ENCODE measurements at regions not wholly inside any gene's neighbourhood (a gene's known extent, or its start where the extent isn't known, plus 50 kb on each side); places are given as distances from the start of the nearest gene placed in this dataset.
"Not testable (repeated sequence)": the region's sequence is repeated elsewhere in the genome, so short reads cannot be mapped to it uniquely, and the experiment has no call there.

GRCh38 chr3:25844891-25845290 is 55.0 kb downstream of the OXSM start:
- DNase-seq: no peak

- DNase-seq: no peak
Measured at GRCh38 chr3:25846282-25846681, 56.4 kb downstream of the OXSM start.

GRCh38 chr3:25849091-25849490 is 59.2 kb downstream of the OXSM start:
- no peak for DNase-seq

GRCh38 chr3:25849641-25850385 is 59.9 kb downstream of the OXSM start:
- no peak for DNase-seq

GRCh38 chr3:25851693-25852259 is 61.9 kb downstream of the OXSM start:
- DNase-seq: not testable (repeated sequence)

- no peak for DNase-seq
Measured at GRCh38 chr3:25854214-25854613, 64.3 kb downstream of the OXSM start.

- no peak for DNase-seq
Measured at GRCh38 chr3:25854635-25855034, 64.7 kb downstream of the OXSM start.

GRCh38 chr3:25855266-25855784 is 65.4 kb downstream of the OXSM start:
- no peak for DNase-seq

GRCh38 chr3:25856902-25857518 is 67.1 kb downstream of the OXSM start:
- no peak for DNase-seq

GRCh38 chr3:25861566-25861965 is 71.7 kb downstream of the OXSM start:
- no peak for DNase-seq

GRCh38 chr3:25863011-25863415 is 73.1 kb downstream of the OXSM start:
- DNase-seq: no peak

- DNase-seq: no peak
Measured at GRCh38 chr3:25863416-25863959, 73.6 kb downstream of the OXSM start.

- no peak for DNase-seq
Measured at GRCh38 chr3:25870452-25870851, 80.6 kb downstream of the OXSM start.

GRCh38 chr3:25872200-25872877 is 82.4 kb downstream of the OXSM start:
- no peak for DNase-seq

- no peak for DNase-seq
Measured at GRCh38 chr3:25883492-25883891, 93.6 kb downstream of the OXSM start.

- no peak for DNase-seq
Measured at GRCh38 chr3:25884981-25885380, 95.1 kb downstream of the OXSM start.

- DNase-seq: no peak
Measured at GRCh38 chr3:25885544-25885943, 95.7 kb downstream of the OXSM start.

GRCh38 chr3:25887907-25888306 is 98.0 kb downstream of the OXSM start:
- no peak for DNase-seq

- no peak for DNase-seq
Measured at GRCh38 chr3:25888892-25889524, 99.1 kb downstream of the OXSM start.

GRCh38 chr3:25889525-25889917 is 99.6 kb downstream of the OXSM start:
- DNase-seq: no peak

GRCh38 chr3:25894101-25894500 is 104.2 kb downstream of the OXSM start:
- no peak for DNase-seq

- no peak for DNase-seq
Measured at GRCh38 chr3:25895031-25895430, 105.1 kb downstream of the OXSM start.

- no peak for DNase-seq
Measured at GRCh38 chr3:25895443-25895842, 105.6 kb downstream of the OXSM start.
